ENCODE measurements at regions not wholly inside any gene's neighbourhood (a gene's known extent, or its start where the extent isn't known, plus 50 kb on each side); places are given as distances from the start of the nearest gene placed in this dataset.

GRCh38 chr6:154605178-154605881, 94.8 kb upstream of the CNKSR3 start:
- no peak for TF ChIP-seq HNF4A (conservative IDR thresholded peaks at IDR 0.05)
- no peak for TF ChIP-seq CTCF (IDR thresholded peaks at IDR 0.05; ENCODE audit: low read depth, low read length, missing input control)
- no peak for TF ChIP-seq SP1 (IDR thresholded peaks at IDR 0.05)
- TF ChIP-seq FOXA1 (IDR thresholded peaks at IDR 0.05), result no peak
- TF ChIP-seq TAF1 (conservative IDR thresholded peaks at IDR 0.05), result no peak
- TF ChIP-seq GABPA (IDR thresholded peaks at IDR 0.05 in 1 of 2, conservative IDR thresholded peaks at IDR 0.05 in 1 of 2), result no peak
- no peak for TF ChIP-seq ZBTB33 (IDR thresholded peaks at IDR 0.05)
- TF ChIP-seq JUND (IDR thresholded peaks at IDR 0.05), result no peak
- TF ChIP-seq, protein P1, sequence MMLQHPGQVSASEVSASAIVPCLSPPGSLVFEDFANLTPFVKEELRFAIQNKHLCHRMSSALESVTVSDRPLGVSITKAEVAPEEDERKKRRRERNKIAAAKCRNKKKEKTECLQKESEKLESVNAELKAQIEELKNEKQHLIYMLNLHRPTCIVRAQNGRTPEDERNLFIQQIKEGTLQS (IDR thresholded peaks at IDR 0.05), result no peak
- TF ChIP-seq RXRA (IDR thresholded peaks at IDR 0.05), result no peak
- no peak for TF ChIP-seq MAX (IDR thresholded peaks at IDR 0.05)
- no peak for TF ChIP-seq HNF4G (IDR thresholded peaks at IDR 0.05)
- no peak overlapping the region for H3K9ac ChIP-seq (ENCODE audit: low read depth in 1 of 2, low read length in 2 of 2)
- 87% methylated on average over 8 of the region's 8 CpGs for WGBS
- H3K4me1 ChIP-seq (ENCODE audit: control insufficient read depth in 4 of 4, insufficient read depth in 4 of 4, low read length in 3 of 4), result no peaks in the 10 kb centered on the region
- H3K27me3 ChIP-seq (ENCODE audit: control insufficient read depth in 4 of 4, insufficient read depth in 4 of 4, low read length in 3 of 4), result no peaks in the 10 kb centered on the region
- H3K36me3 ChIP-seq (ENCODE audit: control insufficient read depth in 4 of 4, insufficient read depth in 3 of 4, low read depth in 1 of 4, low read length in 3 of 4), result no peaks in the 10 kb centered on the region
- no peaks in the 10 kb centered on the region for H3K9me3 ChIP-seq (ENCODE audit: control insufficient read depth in 4 of 4, low read length in 3 of 4)
- H3K4me3 ChIP-seq (ENCODE audit: low read depth in 1 of 3, low read length in 3 of 3), result no peak overlapping the region
- DNase-seq (ENCODE audit: low spot score), result no peak
- no peak overlapping the region for H3K27ac ChIP-seq (ENCODE audit: low read depth in 1 of 2, low read length in 2 of 2)

DNA sequence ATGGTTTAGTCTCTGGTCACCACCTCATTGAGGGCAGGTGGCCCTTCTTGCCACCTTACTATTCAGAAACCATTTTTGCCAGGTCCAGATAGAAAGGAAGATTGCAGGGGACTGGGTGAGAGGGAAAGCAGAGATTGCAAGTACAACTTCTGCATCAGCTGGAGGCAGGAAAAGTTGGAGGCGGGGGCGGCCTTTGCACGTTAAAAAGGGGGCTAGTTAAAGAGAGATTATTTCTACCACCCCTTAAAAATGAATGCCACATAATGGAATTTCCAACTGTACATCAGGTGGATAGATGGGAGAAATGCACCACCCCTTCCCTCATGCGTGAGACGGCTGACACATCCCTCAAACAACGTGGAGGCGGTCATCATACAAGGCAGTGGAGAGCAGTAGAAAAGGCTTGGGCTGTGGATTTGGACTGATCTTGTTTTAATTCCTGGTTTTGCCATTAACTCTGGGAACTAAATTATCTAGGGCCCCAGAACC, 95.4 kb upstream of the CNKSR3 start:
- no peak for DNase-seq (ENCODE audit: low spot score)
- Histone ChIP-seq H3K4me3 (ENCODE audit: low read depth in 1 of 3, low read length in 3 of 3) (no peak overlapping the region), H3K36me3 (ENCODE audit: control insufficient read depth in 4 of 4, insufficient read depth in 3 of 4, low read depth in 1 of 4, low read length in 3 of 4) (no peaks in the 10 kb centered on the region), H3K4me1 (ENCODE audit: control insufficient read depth in 4 of 4, insufficient read depth in 4 of 4, low read length in 3 of 4) (no peaks in the 10 kb centered on the region), H3K9ac (ENCODE audit: low read depth in 1 of 2, low read length in 2 of 2) (no peak overlapping the region), H3K27me3 (ENCODE audit: control insufficient read depth in 4 of 4, insufficient read depth in 4 of 4, low read length in 3 of 4) (no peaks in the 10 kb centered on the region), H3K9me3 (ENCODE audit: control insufficient read depth in 4 of 4, low read length in 3 of 4) (no peaks in the 10 kb centered on the region), H3K27ac (ENCODE audit: low read depth in 1 of 2, low read length in 2 of 2) (no peak overlapping the region)
- TF ChIP-seq, protein P1 (IDR thresholded peaks at IDR 0.05), result no peak
- TF ChIP-seq RAD21 (IDR thresholded peaks at IDR 0.05) (no peak), MAX (IDR thresholded peaks at IDR 0.05) (no peak), CTCF (IDR thresholded peaks at IDR 0.05; ENCODE audit: low read depth, low read length, missing input control) (no peak), TAF1 (conservative IDR thresholded peaks at IDR 0.05) (no peak), FOXA1 (IDR thresholded peaks at IDR 0.05) (no peak), NR2F2 (IDR thresholded peaks at IDR 0.05) (no peak)
- WGBS, result 94% methylated on average over 7 of the region's 7 CpGs
